Mucosa of descending colon (tissue), 3 donors: ENCODE measurements at regions not wholly inside any gene's neighbourhood (a gene's known extent, or its start where the extent isn't known, plus 50 kb on each side); places are given as distances from the start of the nearest gene placed in this dataset.

Experiments
- ATAC-seq: fragments of 200-7000 bp; cut with Tn5 transposase; one replicate; pipeline ENCODE4 v1.9.1; 2020; ENCODE audit warnings: mild to moderate bottlenecking, moderate library complexity
- DNase-seq, 3 donors: peaks; one replicate each; pipeline ENCODE4 v3.0.0-alpha.2; 2020
- H3K36me3 ChIP-seq: fragments of 200-600 bp; one replicate; pipeline ENCODE4 v1.8.0; 2021; ENCODE audit warnings: low read depth, mild to moderate bottlenecking
- H3K4me1 ChIP-seq: fragments of 200-600 bp; one replicate; pipeline ENCODE4 v1.8.0; 2021; ENCODE audit warnings: low read depth, mild to moderate bottlenecking
- H3K4me3 ChIP-seq: fragments of 200-600 bp; one replicate; pipeline ENCODE4 v1.8.0; 2021; ENCODE audit warnings: mild to moderate bottlenecking
- H3K9me3 ChIP-seq: fragments of 200-600 bp; one replicate; pipeline ENCODE4 v1.8.0; 2021; ENCODE audit warnings: mild to moderate bottlenecking
- CTCF ChIP-seq: fragments of 200-600 bp; IDR thresholded peaks from one replicate; pipeline ENCODE4 v1.8.0; 2022; ENCODE audit warnings: antibody characterized with exemption, mild to moderate bottlenecking
- intact Hi-C, 2 donors: fragments of 100-400 bp; cut with DNase I in 1 of 2; cut with micrococcal nuclease in 1 of 2; formaldehyde crosslinking; loops; one replicate each; pipeline versions ENCODE4 v1.11.0 to v1.11.1; 2022; cut with DNase I, micrococcal nuclease
- donor health status: DM: no; HTN: no; CAD: no; lungs with moderate emphysema.
- donor health status: DM: no; HTN: no; CAD: no.
- donor health status: DM: no; HTN: yes; CAD: no.

- Histone ChIP-seq H3K36me3 (no peaks in the 10 kb centered on the region), H3K4me3 (no peak overlapping the region), H3K9me3 (no peaks in the 10 kb centered on the region), H3K4me1 (no peaks in the 10 kb centered on the region)
- TF ChIP-seq CTCF = no peak
- intact Hi-C loops = no loop called here
- DNase-seq (no peak), ATAC-seq (no peak)
These were observed 81.9 kb upstream of the RPS23 start for GRCh38 chr5:82360022-82360421.

GRCh38 chr5:82359272-82359671, 81.1 kb upstream of the RPS23 start:
- H3K4me1 ChIP-seq = no peaks in the 10 kb centered on the region
- TF ChIP-seq CTCF = no peak
- H3K36me3 ChIP-seq = no peaks in the 10 kb centered on the region
- no peak for ATAC-seq
- no peak for DNase-seq
- H3K4me3 ChIP-seq = no peak overlapping the region
- intact Hi-C loops = loop anchor here in 1 of 2 donors (10.0 kb wide), 1 partner anchor 1206 kb away; no protein-coding TSS in a partner anchor
- H3K9me3 ChIP-seq = no peaks in the 10 kb centered on the region

GRCh38 chr5:82358457-82358856, 80.3 kb upstream of the RPS23 start:
- DNase-seq (no peak), ATAC-seq (no peak)
- Histone ChIP-seq H3K4me3 (no peak overlapping the region), H3K4me1 (no peaks in the 10 kb centered on the region), H3K9me3 (no peaks in the 10 kb centered on the region), H3K36me3 (no peaks in the 10 kb centered on the region)
- intact Hi-C loops = loop anchor here in 1 of 2 donors (10.0 kb wide), 1 partner anchor 1206 kb away; no protein-coding TSS in a partner anchor
- no peak for TF ChIP-seq CTCF

- ATAC-seq (peak; percentile 94), DNase-seq (peak; percentile 58 to 69 (median 67))
- TF ChIP-seq CTCF = no peak
- no peaks in the 10 kb centered on the region for H3K36me3 ChIP-seq
- no peak overlapping the region for H3K4me3 ChIP-seq
- H3K9me3 ChIP-seq = no peaks in the 10 kb centered on the region
- no peaks in the 10 kb centered on the region for H3K4me1 ChIP-seq
- intact Hi-C loops = loop anchor here in 1 of 2 donors (10.0 kb wide), 1 partner anchor 1208 kb away; no protein-coding TSS in a partner anchor
These were observed 78.9 kb upstream of the RPS23 start for GRCh38 chr5:82356808-82357671.

- Histone ChIP-seq H3K9me3 (no peaks in the 10 kb centered on the region), H3K4me1 (no peaks in the 10 kb centered on the region), H3K36me3 (no peaks in the 10 kb centered on the region), H3K4me3 (no peak overlapping the region)
- DNase-seq (no peak), ATAC-seq (no peak)
- no peak for TF ChIP-seq CTCF
- intact Hi-C loops = loop anchor here in 1 of 2 donors (10.0 kb wide), 1 partner anchor 1209 kb away; no protein-coding TSS in a partner anchor
These were observed 77.9 kb upstream of the RPS23 start for GRCh38 chr5:82356021-82356420.
